NCI-H510A treated with DMSO at 0.1 percent for 48 hours (cell line): ENCODE measurements at regions not wholly inside any gene's neighbourhood (a gene's known extent, or its start where the extent isn't known, plus 50 kb on each side); places are given as distances from the start of the nearest gene placed in this dataset.
"Not testable (repeated sequence)": the region's sequence is repeated elsewhere in the genome, so short reads cannot be mapped to it uniquely, and the experiment has no call there.

Experiments used
- DNase-seq: peaks from one replicate; lab custom pipeline; 2025; lab: John Stamatoyannopoulos, UW

GRCh38 chr2:45114221-45114955 is 105.1 kb upstream of the SIX2 start:
- DNase-seq: no peak

DNA sequence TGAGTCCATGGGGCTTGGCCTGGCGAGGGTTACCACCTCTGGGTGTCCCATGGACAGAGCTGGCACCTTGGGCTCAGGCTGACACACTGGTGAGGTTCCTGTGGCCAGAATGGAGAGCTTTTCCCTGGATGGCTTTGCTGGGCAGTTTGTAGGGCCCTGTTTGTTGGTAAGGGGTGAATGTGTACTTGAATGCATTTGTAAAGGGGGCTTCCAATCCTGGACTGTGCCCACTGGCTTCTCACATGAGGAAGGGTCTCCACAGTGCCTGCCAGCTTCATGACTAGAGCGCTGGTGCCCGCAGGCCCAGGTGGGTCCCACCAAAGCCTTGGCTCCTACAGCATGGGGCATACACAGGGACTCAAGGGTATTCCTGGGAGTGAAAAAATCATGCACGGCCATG is 103.5 kb upstream of the SIX2 start:
- no peak for DNase-seq

GRCh38 chr2:45105050-45105582 is 95.9 kb upstream of the SIX2 start:
- no peak for DNase-seq

DNA sequence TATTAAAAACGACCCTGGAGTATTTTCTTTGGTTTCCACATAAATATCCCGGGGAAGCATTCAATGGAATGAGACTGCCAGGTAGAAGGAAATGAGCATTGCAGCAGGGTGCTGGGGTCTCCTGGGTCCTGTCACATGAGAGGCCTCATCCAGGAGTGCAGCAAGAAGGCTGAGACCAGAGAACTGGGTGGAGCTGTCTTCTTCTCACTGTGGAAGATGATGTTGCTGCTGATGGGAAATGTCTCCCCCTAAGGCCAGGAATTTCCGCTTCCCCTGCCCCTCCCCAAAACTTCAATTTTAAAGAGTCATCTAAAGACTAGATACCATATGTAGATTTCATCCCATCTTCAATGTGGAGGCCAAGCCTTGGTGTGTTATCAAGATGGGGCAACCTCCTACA is 95.2 kb upstream of the SIX2 start:
- DNase-seq: no peak

DNA sequence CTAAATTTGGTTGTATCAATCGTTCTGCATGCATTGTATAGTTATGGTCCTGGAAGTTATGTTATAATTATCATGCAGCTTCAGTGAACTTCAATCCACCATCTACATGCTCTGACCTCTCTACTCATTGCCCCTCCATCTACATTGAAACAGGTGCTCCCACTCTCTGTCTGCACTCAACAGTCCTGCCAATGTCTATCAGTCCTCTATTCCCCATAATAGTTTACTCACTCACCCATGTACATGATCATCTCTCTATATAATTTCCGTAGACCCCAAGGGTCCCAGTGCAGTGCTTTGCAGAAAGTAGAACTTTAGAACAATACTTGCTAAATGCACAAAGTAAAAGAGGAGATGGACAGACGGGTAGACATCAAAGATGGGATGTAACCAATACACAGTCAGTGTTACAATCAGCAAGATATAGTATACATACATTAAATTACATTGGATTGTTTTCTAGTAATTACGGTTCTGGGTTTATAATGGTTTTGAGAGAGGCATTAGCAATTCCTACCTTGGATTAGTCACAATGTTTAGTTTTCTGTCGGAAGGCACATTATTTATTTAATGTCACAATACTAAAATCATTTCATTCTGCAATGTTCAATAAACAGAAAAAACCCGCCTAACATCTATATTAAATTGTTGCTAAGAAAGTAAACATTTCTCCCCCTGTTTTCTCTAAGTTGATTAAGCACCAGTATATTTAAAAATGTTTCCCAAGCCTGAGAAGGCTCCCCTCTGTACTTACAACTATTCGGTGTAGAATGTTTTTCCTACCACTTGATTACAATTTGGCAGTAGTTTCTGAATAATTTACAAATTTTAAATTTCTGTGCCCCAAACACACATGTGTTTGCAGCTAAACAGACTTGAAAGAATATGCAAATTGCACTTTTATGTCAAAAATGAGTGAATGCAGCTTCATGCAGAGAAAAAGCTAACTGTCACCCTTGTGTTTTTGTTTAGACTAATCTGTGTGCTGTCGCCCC is 94.4 kb upstream of the SIX2 start:
- DNase-seq: no peak

GRCh38 chr2:45102579-45103117 is 93.4 kb upstream of the SIX2 start:
- no peak for DNase-seq

DNA sequence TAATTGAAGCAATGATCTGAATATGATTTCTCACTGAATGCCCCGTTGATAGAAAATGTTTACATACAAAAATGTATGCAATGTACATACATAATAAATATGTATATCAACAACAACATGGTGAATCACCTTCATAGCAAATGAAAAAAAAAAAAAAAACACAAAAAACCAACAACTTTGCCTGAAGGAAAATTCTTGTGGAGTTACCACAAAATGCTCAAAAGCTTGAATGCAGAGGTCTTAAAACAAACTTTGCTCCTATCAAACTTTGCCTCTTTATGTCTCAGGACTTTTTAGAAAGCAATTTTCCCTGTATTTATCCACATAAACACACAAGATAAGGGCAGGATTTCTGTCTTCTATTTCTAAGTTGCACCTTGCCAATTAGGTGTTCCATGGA is 92.9 kb upstream of the SIX2 start:
- no peak for DNase-seq

DNA sequence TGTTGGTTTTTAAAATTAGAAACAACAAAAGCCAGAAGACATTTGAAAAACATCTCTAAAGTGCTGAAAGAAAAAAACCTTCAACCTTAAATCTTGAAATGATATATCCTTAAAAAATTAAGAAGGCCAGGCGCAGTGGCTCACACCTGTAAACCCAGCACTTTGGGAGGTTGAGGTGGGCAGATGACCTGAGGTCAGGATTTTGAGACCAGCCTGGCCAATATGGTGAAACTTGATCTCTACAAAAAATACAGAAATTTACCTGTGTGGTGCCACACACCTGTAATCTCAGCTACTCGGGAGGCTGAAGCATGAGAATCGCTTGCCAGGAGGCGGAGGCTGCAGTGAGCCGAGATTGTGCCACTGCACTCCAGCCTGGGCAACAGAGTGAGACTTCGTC is 87.7 kb upstream of the SIX2 start:
- no peak for DNase-seq

DNA sequence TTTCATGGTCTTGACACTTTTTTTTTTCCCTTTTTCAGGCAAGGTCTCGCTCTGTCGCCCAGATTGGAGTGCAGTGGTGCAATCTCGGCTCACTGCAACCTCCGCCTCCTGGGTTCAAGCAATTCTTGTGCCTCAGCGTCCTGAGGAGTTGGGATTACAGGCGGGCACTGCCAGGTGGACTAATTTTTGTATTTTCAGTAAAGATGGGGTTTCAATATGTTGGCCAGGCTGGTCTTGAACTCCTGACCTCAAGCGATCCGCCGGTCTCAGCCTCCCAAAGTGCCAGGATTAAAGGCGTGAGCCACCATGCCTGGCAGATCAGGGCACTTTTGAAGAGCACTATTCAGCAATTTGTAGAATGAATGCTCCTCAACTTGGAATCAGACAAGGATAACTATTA is 86.8 kb upstream of the SIX2 start:
- not testable (repeated sequence) for DNase-seq

DNA sequence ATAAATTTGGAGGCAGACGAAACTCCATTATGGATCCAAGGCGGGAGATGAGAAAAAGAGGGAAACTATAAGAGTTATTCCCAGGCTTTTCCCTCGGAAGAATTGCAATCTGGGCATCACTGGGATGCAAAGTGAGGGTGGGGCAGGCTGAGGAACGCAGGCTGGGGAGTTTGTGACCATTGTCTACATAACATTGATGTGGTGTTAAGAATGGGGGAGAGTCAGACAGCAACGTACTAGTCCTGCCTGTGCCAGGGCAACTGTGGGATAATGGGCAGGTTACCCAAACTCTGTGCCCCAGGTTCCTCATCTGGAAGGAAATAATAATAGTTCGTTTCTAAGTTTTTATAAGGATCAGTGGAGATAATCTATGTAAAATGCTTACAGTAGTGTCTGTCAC is 84.4 kb upstream of the SIX2 start:
- no peak for DNase-seq

DNA sequence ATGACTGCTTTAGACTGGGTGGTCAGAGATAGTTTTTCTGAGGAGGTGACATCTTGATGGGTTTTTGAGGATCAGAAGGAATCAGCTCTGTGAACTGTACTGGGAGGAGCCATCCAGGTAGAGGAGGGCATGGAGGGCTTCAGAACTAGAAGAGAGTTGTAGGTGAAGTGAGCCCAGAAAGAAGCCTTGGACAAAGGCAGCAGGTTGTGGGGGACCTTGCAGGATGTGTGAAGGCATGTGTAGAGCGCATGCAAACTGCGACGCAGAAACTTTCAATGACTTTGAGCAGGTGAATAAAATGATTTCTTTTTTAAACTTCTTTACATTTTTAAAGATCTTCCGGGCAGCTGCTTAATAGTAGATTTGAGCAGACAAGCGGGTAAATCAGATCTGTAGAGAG is 83.9 kb upstream of the SIX2 start:
- DNase-seq: no peak

- DNase-seq: no peak
Measured at GRCh38 chr2:45089554-45090261, 80.5 kb upstream of the SIX2 start.

- DNase-seq: no peak
Measured at GRCh38 chr2:45085487-45085886, 76.2 kb upstream of the SIX2 start.

DNA sequence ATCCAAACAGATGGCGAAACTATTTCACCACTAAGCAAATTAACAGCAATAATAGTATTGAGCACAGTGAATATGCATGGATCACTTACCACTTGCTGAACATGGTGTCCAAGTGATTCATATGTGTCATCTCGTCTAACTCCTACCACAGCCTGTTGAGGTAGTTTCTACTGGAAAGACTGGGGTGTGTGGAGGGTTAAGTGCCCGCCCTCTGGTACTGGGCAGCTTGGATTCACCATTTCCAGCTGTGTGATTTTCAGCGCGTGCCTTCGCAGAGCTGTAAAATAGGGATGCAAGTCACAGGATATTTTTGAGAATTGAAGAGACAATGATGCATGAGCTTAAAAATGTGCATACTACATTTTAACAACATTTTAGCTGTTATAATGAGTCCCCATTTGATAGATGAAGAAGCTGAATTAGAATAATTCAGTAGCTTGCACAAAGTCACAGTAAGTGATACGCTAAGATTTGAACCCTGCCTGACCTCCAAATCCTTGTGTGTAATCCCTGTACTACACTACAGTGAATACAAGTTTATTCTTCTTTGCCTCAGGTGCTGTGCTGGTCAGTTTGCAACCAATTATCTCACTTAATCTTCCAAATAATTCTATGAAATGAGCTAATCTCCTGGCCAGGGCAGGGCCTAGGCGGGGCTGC is 75.2 kb upstream of the SIX2 start:
- no peak for DNase-seq

GRCh38 chr2:45083175-45083574 is 73.9 kb upstream of the SIX2 start:
- peak; percentile 76 for DNase-seq

GRCh38 chr2:45074713-45075112 is 65.5 kb upstream of the SIX2 start:
- no peak for DNase-seq

- DNase-seq: no peak
Measured at GRCh38 chr2:45072862-45073237, 63.6 kb upstream of the SIX2 start.

- DNase-seq: no peak
Measured at GRCh38 chr2:45072064-45072861, 63.0 kb upstream of the SIX2 start.

DNA sequence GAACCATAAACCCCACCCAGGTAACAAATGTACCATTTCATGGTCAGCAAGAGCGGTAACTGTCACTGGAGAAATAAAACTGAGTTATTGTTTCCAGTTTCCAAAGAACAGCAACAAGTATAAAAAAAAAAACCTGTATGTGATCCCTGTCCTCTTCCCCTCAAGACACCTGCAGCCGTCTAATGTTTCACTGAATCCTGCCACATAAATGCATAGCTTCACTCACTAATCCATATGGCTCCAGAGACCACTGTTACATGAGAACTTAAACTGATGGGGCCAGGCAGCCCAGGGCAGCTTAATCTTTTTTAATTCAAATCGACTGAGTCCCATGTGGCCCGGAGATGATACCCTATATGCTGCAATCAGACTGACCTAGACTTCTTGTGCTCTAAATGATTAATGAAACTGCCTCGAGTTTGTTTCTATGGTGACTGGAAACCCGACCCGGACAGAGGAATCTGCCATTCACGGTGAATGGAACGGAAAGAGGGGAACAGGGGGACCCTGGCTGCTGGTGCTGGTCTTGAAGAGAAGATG is 60.9 kb upstream of the SIX2 start:
- no peak for DNase-seq

DNA sequence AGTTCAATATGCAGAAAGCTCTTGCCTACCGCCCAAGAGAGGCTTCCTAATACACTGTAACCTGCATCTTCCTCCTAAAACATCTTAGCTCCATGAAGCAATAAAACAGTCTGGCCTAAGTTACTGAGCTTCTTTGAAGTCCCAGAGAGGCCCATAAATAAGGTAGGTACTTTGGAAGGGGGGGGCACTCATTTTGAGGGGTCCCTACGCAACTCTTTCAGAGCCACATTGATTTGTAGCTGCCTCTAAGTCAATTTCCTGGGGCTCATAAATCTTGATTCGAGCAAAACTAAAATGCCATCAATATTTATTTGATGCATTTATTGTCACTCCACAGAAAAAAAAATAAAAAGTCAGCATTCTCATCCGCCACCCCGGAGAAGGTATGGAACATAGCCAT is 60.4 kb upstream of the SIX2 start:
- DNase-seq: no peak
